ENCODE measurements at regions not wholly inside any gene's neighbourhood (a gene's known extent, or its start where the extent isn't known, plus 50 kb on each side); places are given as distances from the start of the nearest gene placed in this dataset.

GRCh38 chr14:101206556-101206955 is 303.0 kb upstream of the RTL1 start:
- no peak overlapping the region for H3K4me3 ChIP-seq (ENCODE audit: low read length)
- no peak for TF ChIP-seq CTCF (IDR thresholded peaks at IDR 0.05; ENCODE audit: insufficient read depth, low read depth, low read length, missing control alignments)
- DNase-seq (ENCODE audit: low read depth) = no peak

- H3K4me3 ChIP-seq (ENCODE audit: low read length) = no peak overlapping the region
- no peak for TF ChIP-seq CTCF (IDR thresholded peaks at IDR 0.05; ENCODE audit: insufficient read depth, low read depth, low read length, missing control alignments)
- no peak for DNase-seq (ENCODE audit: low read depth)
Measured at GRCh38 chr14:101207041-101207440, 303.5 kb upstream of the RTL1 start.

- no peak overlapping the region for H3K4me3 ChIP-seq (ENCODE audit: low read length)
- no peak for TF ChIP-seq CTCF (IDR thresholded peaks at IDR 0.05; ENCODE audit: insufficient read depth, low read depth, low read length, missing control alignments)
- DNase-seq (ENCODE audit: low read depth) = no peak
Measured at GRCh38 chr14:101207897-101208296, 304.4 kb upstream of the RTL1 start.

GRCh38 chr14:101209594-101209993 is 306.1 kb upstream of the RTL1 start:
- no peak overlapping the region for H3K4me3 ChIP-seq (ENCODE audit: low read length)
- TF ChIP-seq CTCF (IDR thresholded peaks at IDR 0.05; ENCODE audit: insufficient read depth, low read depth, low read length, missing control alignments) = no peak
- DNase-seq (ENCODE audit: low read depth) = no peak

GRCh38 chr14:101215266-101215665 is 311.7 kb upstream of the RTL1 start:
- H3K4me3 ChIP-seq (ENCODE audit: low read length) = no peak overlapping the region
- no peak for DNase-seq (ENCODE audit: low read depth)
- no peak for TF ChIP-seq CTCF (IDR thresholded peaks at IDR 0.05; ENCODE audit: insufficient read depth, low read depth, low read length, missing control alignments)

- TF ChIP-seq CTCF (IDR thresholded peaks at IDR 0.05; ENCODE audit: insufficient read depth, low read depth, low read length, missing control alignments) = no peak
- no peak overlapping the region for H3K4me3 ChIP-seq (ENCODE audit: low read length)
- no peak for DNase-seq (ENCODE audit: low read depth)
Measured at GRCh38 chr14:101215927-101216326, 312.4 kb upstream of the RTL1 start.

GRCh38 chr14:101216366-101217079 is 313.0 kb upstream of the RTL1 start:
- H3K4me3 ChIP-seq (ENCODE audit: low read length) = no peak overlapping the region
- TF ChIP-seq CTCF (IDR thresholded peaks at IDR 0.05; ENCODE audit: insufficient read depth, low read depth, low read length, missing control alignments) = no peak
- no peak for DNase-seq (ENCODE audit: low read depth)

All from epithelial cell of esophagus (primary cell).